GM12865 (cell line): ENCODE measurements at regions not wholly inside any gene's neighbourhood (a gene's known extent, or its start where the extent isn't known, plus 50 kb on each side); places are given as distances from the start of the nearest gene placed in this dataset.
"Not testable (repeated sequence)": the region's sequence is repeated elsewhere in the genome, so short reads cannot be mapped to it uniquely, and the experiment has no call there.

Source experiments
- DNase-seq: peaks from one replicate; pipeline ENCODE4 v3.0.0; 2010; ENCODE audit warnings: low read depth
- H3K4me3 ChIP-seq: 2 replicates; pipeline ENCODE4 v1.5.1; 2011; ENCODE audit warnings: mild to moderate bottlenecking, low read depth, low read length, control low read depth
- TF ChIP-seq, protein P1 (sequence below): IDR thresholded peaks from 2 replicates; pipeline ENCODE4 v1.5.1; 2011; ENCODE audit warnings: low read length, control low read depth, low read depth, inconsistent platforms; ENCODE audit not compliant: insufficient read depth; ENCODE audit errors: missing control alignments

DNA sequence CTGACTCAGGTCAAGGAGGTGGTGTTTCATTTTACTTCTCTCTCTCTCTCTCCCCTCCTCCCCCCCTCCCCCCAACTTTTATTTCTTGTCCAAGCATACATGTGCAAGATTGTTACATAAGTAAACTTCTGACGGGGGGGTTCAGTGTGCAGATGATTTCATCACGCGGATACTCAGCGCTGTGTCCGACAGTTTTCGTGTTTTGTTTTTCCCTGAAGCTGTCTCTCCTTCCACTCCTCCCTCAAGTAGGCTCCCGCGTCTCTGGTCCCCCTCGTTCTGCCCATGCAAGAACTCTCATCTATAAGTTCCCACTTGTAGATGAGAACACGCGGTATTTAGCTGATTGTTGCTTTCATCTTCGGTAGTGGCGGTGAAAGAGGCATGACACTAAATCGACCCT is 111.0 kb upstream of the ANKRD30BL start:
- TF ChIP-seq, protein P1, sequence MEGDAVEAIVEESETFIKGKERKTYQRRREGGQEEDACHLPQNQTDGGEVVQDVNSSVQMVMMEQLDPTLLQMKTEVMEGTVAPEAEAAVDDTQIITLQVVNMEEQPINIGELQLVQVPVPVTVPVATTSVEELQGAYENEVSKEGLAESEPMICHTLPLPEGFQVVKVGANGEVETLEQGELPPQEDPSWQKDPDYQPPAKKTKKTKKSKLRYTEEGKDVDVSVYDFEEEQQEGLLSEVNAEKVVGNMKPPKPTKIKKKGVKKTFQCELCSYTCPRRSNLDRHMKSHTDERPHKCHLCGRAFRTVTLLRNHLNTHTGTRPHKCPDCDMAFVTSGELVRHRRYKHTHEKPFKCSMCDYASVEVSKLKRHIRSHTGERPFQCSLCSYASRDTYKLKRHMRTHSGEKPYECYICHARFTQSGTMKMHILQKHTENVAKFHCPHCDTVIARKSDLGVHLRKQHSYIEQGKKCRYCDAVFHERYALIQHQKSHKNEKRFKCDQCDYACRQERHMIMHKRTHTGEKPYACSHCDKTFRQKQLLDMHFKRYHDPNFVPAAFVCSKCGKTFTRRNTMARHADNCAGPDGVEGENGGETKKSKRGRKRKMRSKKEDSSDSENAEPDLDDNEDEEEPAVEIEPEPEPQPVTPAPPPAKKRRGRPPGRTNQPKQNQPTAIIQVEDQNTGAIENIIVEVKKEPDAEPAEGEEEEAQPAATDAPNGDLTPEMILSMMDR = no peak
- no peak for DNase-seq
- no peak overlapping the region for H3K4me3 ChIP-seq

DNA sequence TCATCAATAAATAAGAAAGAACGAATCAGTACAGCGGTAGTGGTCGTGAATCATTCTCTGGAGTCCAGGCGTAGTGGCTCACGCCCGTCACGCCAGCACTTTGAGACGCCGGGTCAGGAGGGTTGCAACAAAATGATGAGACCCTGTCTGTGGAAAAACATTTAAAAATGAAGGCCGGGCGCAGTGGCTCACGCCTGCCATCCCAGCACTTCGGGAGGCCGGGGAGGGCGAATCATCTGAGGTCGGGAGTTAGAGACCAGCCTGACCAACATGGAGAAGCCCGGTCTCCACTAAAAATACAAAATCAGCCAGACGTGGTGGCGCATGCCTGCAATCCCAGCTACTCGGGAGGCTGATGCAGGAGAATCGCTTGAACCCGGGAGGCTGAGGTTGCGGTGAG is 111.8 kb upstream of the ANKRD30BL start:
- DNase-seq, H3K4me3 ChIP-seq: not testable (repeated sequence)

DNA sequence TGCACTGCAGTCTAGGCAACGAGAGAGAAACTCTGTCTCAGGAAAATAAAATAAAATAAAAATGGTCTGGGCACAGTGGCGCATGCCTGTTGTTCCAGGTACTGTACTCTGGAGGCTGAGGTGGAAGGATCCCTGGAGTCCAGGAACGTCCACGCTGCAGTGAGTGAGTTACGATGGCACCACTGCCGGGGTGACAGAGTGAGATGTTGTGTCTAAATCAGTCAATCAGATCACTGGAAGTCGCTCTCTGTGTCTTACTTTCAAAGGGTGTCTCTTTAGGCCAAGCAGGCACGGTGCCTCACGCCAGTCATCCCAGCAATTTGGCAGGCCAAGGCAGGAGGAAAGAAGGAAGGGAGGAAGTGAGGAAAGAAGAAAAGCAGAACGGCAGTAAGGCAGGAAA is 112.2 kb upstream of the ANKRD30BL start:
- no peak overlapping the region for H3K4me3 ChIP-seq
- DNase-seq = no peak
- TF ChIP-seq, protein P1 = no peak

DNA sequence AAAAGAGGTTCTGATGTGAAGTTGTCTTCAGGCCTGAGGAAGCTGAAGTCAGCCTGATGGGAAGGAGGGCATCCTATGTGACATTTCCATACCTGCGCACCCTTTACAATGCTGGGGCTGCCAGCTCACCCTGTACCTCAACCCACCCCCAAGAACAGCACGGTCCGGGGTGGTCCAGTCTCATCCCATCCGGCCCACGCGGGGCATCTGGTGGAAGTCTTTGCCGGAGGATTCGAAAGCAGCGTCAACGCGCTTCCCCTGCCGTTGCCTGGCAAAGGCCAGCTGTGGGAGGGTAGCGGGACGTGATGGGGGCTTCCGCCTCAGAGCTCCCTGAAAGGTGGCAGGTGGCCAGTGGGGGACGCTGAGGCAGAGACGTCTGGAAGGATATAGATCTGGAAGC is 113.6 kb upstream of the ANKRD30BL start:
- no peak overlapping the region for H3K4me3 ChIP-seq
- DNase-seq = no peak
- TF ChIP-seq, protein P1 = no peak

DNA sequence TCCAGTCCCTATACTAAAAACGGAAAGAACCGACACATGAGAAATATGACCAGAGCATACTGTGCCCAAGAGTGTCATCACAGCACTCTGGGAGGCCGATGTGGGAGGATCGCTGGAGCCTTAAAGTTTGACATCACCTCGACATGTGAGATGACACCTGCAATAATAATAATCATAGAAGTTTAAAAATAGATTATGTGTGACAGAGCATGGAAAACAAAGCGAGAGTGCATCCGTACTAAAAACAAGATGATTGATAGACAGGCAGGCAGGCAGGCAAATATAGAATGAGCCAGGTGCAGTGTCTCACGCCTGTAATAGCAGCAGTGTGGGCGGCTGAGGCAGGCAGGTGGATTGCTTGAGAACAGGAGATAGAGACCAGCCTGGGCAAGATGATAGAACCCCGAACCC is 114.8 kb upstream of the ANKRD30BL start:
- TF ChIP-seq, protein P1 = no peak
- no peak for DNase-seq
- no peak overlapping the region for H3K4me3 ChIP-seq

DNA sequence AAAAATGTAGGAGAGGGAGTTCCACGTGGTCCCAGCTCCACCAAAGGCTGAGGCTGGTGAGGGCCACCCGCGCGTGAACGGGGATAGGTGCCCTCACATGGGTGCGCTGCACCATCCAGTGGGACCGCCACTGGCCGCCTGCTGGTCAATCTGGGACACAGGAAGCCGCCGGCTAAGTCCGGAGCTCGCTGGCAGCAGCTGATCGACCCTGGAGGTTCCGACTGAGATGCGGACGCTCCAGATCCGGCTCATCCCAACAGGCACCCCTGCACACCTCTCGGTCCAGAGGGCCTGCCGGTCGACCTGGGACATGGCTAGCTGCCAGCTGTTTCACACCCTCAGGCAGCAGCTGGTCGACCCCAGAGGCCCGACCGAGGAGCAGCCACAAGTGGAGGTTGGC is 116.5 kb upstream of the ANKRD30BL start:
- no peak overlapping the region for H3K4me3 ChIP-seq
- DNase-seq = no peak
- TF ChIP-seq, protein P1 = no peak

DNA sequence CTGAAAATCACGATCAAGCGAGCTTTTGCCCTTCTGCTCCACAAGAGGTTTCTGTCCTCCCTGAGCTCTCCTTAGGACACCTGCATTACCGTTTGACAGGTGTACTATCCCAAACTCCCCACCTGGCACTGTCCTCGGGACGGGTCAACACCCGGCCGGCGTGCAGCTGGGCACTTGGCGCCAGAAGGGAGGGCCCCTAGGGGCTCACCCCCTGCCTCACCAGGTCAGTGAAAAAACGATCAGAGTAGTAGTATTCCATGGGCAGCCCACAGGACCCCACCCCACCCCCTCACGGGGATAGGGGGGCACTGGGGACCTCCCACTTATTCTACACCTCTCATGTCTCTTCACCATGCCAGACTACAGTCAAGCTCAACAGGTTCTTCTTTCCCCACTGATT is 117.6 kb upstream of the ANKRD30BL start:
- DNase-seq = no peak
- H3K4me3 ChIP-seq = no peak overlapping the region
- TF ChIP-seq, protein P1 = no peak
